PFSK-1 (cell line): ENCODE measurements at regions not wholly inside any gene's neighbourhood (a gene's known extent, or its start where the extent isn't known, plus 50 kb on each side); places are given as distances from the start of the nearest gene placed in this dataset.

ENCODE experiments used
- POLR2AphosphoS5 ChIP-seq: IDR thresholded peaks from 2 replicates; pipeline ENCODE4 v1.6.1; 2012; ENCODE audit warnings: low read depth, mild to moderate bottlenecking, control low read depth, low read length, moderate library complexity
- REST ChIP-seq, 2 experiments: IDR thresholded peaks; 2 replicates each; pipeline versions ENCODE4 v1.6.1 to v1.8.0; 2011 to 2012; ENCODE audit warnings: low read depth in 2 of 2, low read length in 2 of 2, control low read depth in 1 of 2, inconsistent platforms in 1 of 2, mild to moderate bottlenecking in 1 of 2, moderate library complexity in 1 of 2; ENCODE audit not compliant: insufficient read depth in 1 of 2
- TAF1 ChIP-seq: IDR thresholded peaks from 2 replicates; pipeline ENCODE4 v1.6.1; 2012; ENCODE audit warnings: low read length, control low read depth, borderline replicate concordance; ENCODE audit not compliant: insufficient read depth

GRCh38 chr4:3677748-3678070 lies 88.5 kb upstream of the ADRA2C start:
- TF ChIP-seq TAF1 = no peak
- TF ChIP-seq POLR2AphosphoS5 = no peak
- TF ChIP-seq REST (IDR thresholded peaks at IDR 0.05; ENCODE audit: insufficient read depth in 1 of 2, low read depth in 2 of 2, low read length in 2 of 2) = no peak
